ENCODE measurements at regions not wholly inside any gene's neighbourhood (a gene's known extent, or its start where the extent isn't known, plus 50 kb on each side); places are given as distances from the start of the nearest gene placed in this dataset.

DNA sequence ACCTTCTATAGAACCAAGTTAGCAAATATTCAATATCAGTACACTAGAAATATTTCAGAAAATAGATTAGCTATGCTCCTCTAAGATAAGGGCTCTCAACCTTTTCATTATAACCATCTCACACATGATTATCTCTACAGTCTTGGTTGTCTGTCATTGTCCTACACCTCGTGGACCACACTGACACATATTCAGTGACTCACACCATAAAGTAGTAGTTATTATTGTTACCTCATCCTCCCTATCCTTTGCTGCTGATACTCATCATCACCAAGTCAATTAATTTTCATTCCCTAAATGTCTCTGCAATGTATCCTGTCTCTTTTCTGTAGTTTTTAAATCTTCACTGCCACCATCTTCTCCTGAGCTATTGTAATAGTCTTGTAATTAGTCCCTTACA lies 1309.2 kb upstream of the C9orf72 start:
- Mint-ChIP-seq H3K27me3 (ENCODE audit: insufficient read depth) (no peaks in the 10 kb centered on the region), H3K27ac (no peak overlapping the region), H3K36me3 (ENCODE audit: low read depth) (no peaks in the 10 kb centered on the region), H3K9me3 (no peaks in the 10 kb centered on the region), H3K4me1 (peaks cover 12% of the 10 kb centered on the region), H3K4me3 (no peak overlapping the region)
- H3K4me1 ChIP-seq (ENCODE audit: control insufficient read depth, insufficient read depth, low read length) = no peaks in the 10 kb centered on the region
- H3K36me3 ChIP-seq (ENCODE audit: control insufficient read depth, insufficient read depth, low read length) = no peaks in the 10 kb centered on the region
- no peak overlapping the region for H3K9ac ChIP-seq (ENCODE audit: extremely low read depth, low read length, poor library complexity, severe bottlenecking)
- TF ChIP-seq CTCF (conservative IDR thresholded peaks at IDR 0.05) = no peak
- no peaks in the 10 kb centered on the region for H3K27me3 ChIP-seq (ENCODE audit: control insufficient read depth, insufficient read depth, low read length, poor library complexity, severe bottlenecking)
- H3K4me3 ChIP-seq (ENCODE audit: low read length) = no peak overlapping the region
- no peak overlapping the region for H3K27ac ChIP-seq (ENCODE audit: low read depth, low read length)
- WGBS, 2 experiments (ENCODE audit: insufficient coverage in 1 of 2, insufficient read length in 1 of 2) = 0% methylated on average over 1 of the region's 1 CpG
- H3K9me3 ChIP-seq (ENCODE audit: control insufficient read depth, low read length) = no peaks in the 10 kb centered on the region
- no peak for DNase-seq

DNA sequence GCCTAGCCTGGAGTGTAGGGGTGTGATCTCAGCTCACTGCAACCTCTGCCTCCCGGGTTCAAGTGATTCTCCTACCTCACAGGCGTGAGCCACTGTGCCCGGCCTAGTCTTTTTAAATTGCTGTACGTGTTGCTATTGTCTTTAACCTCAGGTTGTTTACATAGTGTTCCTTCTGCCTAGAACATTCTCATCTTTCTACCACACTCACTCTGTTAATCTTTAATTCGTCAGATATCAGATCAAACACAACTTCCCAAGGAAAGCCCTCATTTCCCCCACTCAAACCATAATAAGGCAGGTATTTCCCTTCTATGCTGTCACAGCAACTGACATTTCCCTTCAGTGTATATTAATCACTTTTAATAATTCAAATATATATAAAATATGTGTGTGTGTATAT lies 1310.0 kb upstream of the C9orf72 start:
- Mint-ChIP-seq H3K27ac (no peak overlapping the region), H3K27me3 (ENCODE audit: insufficient read depth) (no peaks in the 10 kb centered on the region), H3K9me3 (no peaks in the 10 kb centered on the region), H3K4me3 (no peak overlapping the region), H3K36me3 (ENCODE audit: low read depth) (no peaks in the 10 kb centered on the region), H3K4me1 (peaks cover 15% of the 10 kb centered on the region)
- WGBS, 2 experiments (ENCODE audit: insufficient coverage in 1 of 2, insufficient read length in 1 of 2) = 0 to 33% methylated on average over 1 to 5 of the region's 5 CpGs
- Histone ChIP-seq H3K4me1 (ENCODE audit: control insufficient read depth, insufficient read depth, low read length) (no peaks in the 10 kb centered on the region), H3K9ac (ENCODE audit: extremely low read depth, low read length, poor library complexity, severe bottlenecking) (no peak overlapping the region), H3K27me3 (ENCODE audit: control insufficient read depth, insufficient read depth, low read length, poor library complexity, severe bottlenecking) (no peaks in the 10 kb centered on the region), H3K4me3 (ENCODE audit: low read length) (no peak overlapping the region), H3K36me3 (ENCODE audit: control insufficient read depth, insufficient read depth, low read length) (no peaks in the 10 kb centered on the region), H3K9me3 (ENCODE audit: control insufficient read depth, low read length) (no peaks in the 10 kb centered on the region), H3K27ac (ENCODE audit: low read depth, low read length) (no peak overlapping the region)
- TF ChIP-seq CTCF (conservative IDR thresholded peaks at IDR 0.05) = no peak
- DNase-seq = no peak

DNA sequence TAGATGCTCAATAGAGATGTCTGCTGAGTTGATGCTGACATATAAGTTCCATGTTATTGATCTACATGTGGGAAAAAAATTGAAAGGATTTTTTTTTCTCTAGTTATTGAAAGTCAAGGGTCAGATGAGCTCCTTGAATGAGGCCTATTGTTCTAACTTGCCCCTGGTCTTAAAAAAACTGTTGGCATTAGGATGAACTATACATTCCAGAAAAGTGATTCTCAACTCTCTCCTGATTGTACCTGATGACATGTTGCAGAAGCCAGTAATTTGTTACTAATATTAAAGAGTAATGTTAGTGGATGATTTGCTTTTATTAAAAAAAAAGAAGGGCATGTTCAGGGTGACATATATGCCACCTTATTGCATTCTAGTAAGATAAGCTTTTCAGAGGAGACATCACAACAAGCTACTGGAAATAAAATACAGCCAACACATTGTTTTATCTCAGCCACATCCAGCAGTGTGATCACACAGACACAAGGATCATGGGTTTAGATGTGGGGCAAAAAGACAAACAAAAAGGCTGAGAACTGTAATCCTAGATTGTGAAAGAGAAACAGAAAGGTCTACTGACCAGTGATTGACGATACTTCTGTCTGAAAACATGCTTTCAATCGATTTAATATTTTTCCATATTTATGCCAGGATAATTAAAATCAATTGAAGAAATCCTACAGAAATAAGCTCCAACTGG lies 1314.1 kb upstream of the C9orf72 start:
- Mint-ChIP-seq H3K36me3 (ENCODE audit: low read depth) (no peaks in the 10 kb centered on the region), H3K4me1 (peaks cover 17% of the 10 kb centered on the region), H3K4me3 (no peak overlapping the region), H3K9me3 (no peaks in the 10 kb centered on the region), H3K27ac (no peak overlapping the region), H3K27me3 (ENCODE audit: insufficient read depth) (no peaks in the 10 kb centered on the region)
- no peak overlapping the region for H3K9ac ChIP-seq (ENCODE audit: extremely low read depth, low read length, poor library complexity, severe bottlenecking)
- no peak for TF ChIP-seq CTCF (conservative IDR thresholded peaks at IDR 0.05)
- no peaks in the 10 kb centered on the region for H3K9me3 ChIP-seq (ENCODE audit: control insufficient read depth, low read length)
- DNase-seq = no peak
- no peak overlapping the region for H3K27ac ChIP-seq (ENCODE audit: low read depth, low read length)
- no peaks in the 10 kb centered on the region for H3K27me3 ChIP-seq (ENCODE audit: control insufficient read depth, insufficient read depth, low read length, poor library complexity, severe bottlenecking)
- no peaks in the 10 kb centered on the region for H3K4me1 ChIP-seq (ENCODE audit: control insufficient read depth, insufficient read depth, low read length)
- H3K4me3 ChIP-seq (ENCODE audit: low read length) = no peak overlapping the region
- H3K36me3 ChIP-seq (ENCODE audit: control insufficient read depth, insufficient read depth, low read length) = no peaks in the 10 kb centered on the region
- 86 to 100% methylated on average over 1 to 2 of the region's 2 CpGs for WGBS, 2 experiments (ENCODE audit: insufficient coverage in 1 of 2, insufficient read length in 1 of 2)
